GM18520 (cell line): ENCODE measurements at regions not wholly inside any gene's neighbourhood (a gene's known extent, or its start where the extent isn't known, plus 50 kb on each side); places are given as distances from the start of the nearest gene placed in this dataset.

Experiments used
- ATAC-seq: cut with Tn5 transposase; IDR thresholded peaks from one replicate; pipeline ENCODE4 v1.9.1; 2021; ENCODE audit not compliant: unreplicated experiment

DNA sequence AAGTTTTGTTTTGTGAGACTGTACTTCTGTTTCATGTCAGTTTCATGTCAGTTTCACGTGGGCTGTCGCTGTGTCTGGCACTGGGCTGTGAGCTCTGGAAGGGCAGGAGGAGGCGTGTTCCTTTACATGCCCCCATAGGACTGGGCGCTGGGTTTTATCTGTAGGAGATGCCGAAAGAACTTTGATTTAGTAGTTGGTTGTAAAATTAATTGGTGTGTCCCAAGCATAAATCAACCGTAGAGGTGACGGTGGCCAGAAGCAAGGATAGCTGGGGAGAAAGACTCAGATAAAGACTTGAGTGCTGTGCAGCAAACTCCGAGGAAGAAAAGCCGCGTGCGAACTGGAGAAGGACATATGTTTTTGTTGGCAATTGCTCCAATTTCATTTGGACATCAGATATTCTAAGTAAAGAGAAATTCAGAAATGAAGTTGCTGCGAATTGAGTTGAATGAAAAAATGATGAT is 182.5 kb downstream of the VRK1 start:
- ATAC-seq: no peak

GRCh38 chr14:96980835-96981234 is 183.7 kb downstream of the VRK1 start:
- no peak for ATAC-seq

DNA sequence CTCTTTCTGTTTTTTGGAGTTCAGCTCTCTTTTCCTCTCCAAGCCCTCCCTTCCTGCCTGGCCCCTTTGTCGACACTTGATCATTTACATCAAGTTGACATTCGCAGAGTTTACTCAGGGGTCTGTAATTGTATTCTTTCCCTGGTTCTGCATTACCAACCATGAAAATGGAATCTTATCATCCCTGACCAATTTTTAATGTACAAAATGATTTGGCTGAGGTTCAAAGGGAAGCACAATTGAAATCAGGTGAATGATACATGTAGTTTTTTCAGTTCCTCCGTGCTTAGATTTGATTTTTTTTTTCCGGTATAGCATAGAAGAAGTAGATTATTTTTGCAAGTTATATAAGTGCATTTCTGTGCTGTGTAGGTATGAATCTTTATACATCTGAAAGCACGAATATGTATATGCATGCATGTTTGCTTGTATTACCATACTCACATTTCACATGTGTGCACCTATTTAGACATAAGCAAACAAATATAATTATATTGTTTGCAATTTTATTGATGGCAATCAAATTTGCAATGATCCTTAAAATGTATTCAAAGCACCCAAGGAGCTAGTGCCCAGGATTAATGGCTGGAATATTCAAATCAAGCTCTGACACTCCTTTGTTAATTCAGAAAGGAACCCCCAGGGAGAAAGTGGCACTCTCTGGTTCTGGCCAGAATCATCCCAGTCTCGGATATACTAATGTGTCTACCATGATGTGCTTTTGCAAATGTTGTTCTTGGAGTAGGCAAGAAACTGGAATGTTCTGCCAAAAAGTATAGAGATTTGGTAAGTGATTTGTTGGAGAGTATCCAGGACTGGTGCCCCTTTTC is 189.3 kb downstream of the VRK1 start:
- ATAC-seq: no peak

DNA sequence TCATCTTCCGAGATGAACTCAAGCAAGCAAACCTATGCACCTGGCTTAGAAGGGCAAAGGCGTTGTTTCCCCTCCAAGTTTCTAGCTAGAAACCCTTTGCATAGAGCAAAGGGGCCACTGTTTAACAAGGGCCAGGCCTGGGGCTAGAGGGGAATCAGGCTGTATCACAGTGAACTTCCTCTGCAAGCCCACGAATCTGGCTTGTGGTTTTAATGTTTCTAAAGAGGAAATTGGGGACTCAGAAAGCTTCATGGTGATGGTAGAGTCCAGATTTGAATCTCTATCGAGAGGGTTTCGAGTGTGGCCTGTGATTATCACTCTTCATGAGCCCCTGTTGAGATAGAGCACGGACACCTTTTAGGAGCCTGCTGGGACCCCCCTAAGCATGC is 189.9 kb downstream of the VRK1 start:
- ATAC-seq: no peak

DNA sequence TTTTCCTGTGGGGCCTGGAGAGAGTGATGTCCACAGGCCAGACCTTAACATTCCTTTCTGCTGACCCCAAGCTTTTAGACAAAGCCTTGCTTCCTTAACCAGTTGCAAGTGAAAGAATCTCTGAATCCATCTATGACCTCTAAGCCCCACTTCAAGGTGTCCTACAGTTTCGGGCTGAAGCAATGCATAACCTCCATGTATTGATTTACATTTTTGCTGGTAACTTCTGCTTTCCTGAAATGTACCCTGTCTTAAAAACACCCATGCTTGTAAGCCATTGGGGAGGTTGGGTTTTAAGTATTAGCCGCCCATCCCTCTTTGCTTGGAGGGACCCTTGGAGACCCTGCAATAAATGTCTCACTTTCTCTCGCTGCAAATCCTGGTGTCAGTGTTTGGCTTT is 190.6 kb downstream of the VRK1 start:
- no peak for ATAC-seq

GRCh38 chr14:96989306-96989705 is 192.1 kb downstream of the VRK1 start:
- ATAC-seq: no peak

GRCh38 chr14:96991226-96991625 is 194.0 kb downstream of the VRK1 start:
- ATAC-seq: no peak

- no peak for ATAC-seq
Observed at GRCh38 chr14:96994999-96995398, 197.8 kb downstream of the VRK1 start.

GRCh38 chr14:96997269-96997668 is 200.1 kb downstream of the VRK1 start:
- ATAC-seq: no peak

DNA sequence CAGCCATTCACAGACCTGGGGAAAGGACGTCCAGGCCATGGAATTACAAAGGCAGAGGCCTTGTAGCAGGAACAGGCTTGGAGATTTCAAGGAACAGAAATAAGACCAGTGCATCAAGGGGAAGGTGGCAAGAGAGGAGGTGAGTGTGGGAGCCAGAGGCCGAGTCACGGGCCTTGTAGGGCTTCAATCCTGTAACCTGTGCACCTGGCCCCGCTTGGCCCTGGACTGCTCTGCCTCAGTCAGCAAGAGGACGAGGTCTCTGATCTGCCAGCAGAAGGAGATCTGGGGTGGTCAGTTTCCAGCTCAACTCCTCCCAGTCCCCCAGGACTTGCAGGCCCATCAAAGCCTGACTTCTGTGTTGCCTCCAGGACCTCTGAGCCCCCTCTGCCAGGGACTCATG is 200.8 kb downstream of the VRK1 start:
- no peak for ATAC-seq

GRCh38 chr14:96999654-97000155 is 202.5 kb downstream of the VRK1 start:
- no peak for ATAC-seq

GRCh38 chr14:97002454-97002853 is 205.3 kb downstream of the VRK1 start:
- no peak for ATAC-seq

- ATAC-seq: no peak
Observed at GRCh38 chr14:97005934-97006333, 208.8 kb downstream of the VRK1 start.

GRCh38 chr14:97010491-97011160 is 213.4 kb downstream of the VRK1 start:
- no peak for ATAC-seq

DNA sequence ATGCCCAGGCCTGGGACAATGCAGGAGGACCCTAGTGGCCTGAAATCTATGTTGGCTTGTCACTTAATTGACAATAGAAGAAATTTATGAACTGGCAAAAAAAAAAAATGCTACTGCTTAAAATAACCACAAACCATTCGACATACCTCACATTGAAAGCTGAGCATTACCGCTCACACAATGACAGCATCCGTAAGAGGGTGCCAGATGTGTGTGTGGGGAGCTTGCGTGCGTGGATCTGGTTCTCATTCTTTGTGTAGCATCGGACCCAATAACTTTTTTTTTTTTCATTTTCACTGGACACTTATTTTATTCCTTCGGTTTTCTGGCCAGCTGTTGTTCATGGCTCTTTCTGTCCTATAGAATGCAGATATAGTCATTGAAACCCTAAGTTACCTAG is 216.7 kb downstream of the VRK1 start:
- no peak for ATAC-seq

DNA sequence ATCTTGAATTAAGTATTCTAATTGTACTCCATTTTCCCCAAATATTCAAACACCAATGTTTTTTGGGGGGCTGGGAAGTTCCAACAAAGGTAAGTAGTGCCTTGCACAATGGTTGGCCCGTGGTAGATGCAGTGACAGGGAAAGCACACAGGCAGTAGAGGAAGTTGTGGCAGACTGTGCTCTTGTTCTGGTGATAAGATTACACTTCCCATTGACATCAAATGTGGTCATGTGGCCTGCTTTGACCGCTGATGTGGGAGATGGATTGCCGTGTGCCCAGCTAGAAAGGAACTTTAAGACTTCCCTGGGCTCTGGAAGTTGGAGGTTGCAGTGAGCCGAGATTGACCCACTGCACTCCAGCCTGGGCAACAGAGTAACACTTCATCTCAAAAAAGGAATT is 223.8 kb downstream of the VRK1 start:
- no peak for ATAC-seq

- ATAC-seq: no peak
Observed at GRCh38 chr14:97021571-97022168, 224.5 kb downstream of the VRK1 start.

GRCh38 chr14:97022741-97023140 is 225.6 kb downstream of the VRK1 start:
- no peak for ATAC-seq

DNA sequence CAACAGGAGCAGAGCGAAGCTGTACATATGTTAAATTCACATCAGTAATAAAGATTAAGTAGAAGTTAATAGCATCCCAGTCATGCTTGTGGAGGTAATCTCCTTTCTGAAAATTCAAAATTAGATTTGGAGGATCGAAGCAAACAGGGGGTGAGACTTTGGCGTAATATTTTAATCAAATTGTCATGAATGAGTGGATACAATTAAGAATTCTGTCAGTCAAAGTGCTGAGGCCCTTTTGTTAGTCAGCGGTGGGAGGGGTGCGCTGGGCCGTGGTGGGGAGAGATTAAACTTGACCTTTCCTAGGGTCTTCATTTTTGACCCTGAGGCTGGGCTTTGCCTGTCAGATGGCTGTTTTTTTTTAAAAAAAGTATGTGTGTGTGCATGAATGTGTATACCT is 226.7 kb downstream of the VRK1 start:
- no peak for ATAC-seq

- no peak for ATAC-seq
Observed at GRCh38 chr14:97024300-97024699, 227.1 kb downstream of the VRK1 start.

DNA sequence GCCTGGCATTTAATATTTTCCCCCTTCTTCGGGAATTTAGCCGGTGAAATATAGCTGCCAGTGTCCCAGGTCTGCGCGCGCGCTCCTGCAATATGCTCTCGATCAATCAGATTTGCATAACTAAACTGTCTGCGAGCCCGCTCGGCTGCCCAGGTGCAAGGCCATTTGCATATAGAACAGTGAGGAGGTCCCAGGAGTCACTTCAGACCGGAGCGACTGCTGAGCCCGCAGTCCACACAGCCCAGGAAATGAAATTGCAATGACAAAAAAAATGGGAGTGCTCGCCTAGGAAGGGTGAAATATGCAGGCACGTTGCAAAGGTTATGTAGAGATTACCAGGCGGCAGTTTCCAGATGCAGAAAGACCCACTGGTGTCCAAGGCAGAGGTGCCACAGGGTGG is 228.5 kb downstream of the VRK1 start:
- ATAC-seq: no peak
